Hepatocyte (in vitro differentiated cells): ENCODE measurements at regions not wholly inside any gene's neighbourhood (a gene's known extent, or its start where the extent isn't known, plus 50 kb on each side); places are given as distances from the start of the nearest gene placed in this dataset.

Experiments used
- CTCF ChIP-seq: fragments of 200-600 bp; sonication (generic); IDR thresholded peaks from 2 replicates; pipeline ENCODE4 v1.5.1; 2016; ENCODE audit warnings: antibody characterized with exemption, mild to moderate bottlenecking; ENCODE audit not compliant: poor library complexity
- EZH2phosphoT487 ChIP-seq: fragments of 200-600 bp; sonication (generic); IDR thresholded peaks from one replicate; pipeline ENCODE4 v1.6.1; 2018; ENCODE audit warnings: antibody characterized with exemption, mild to moderate bottlenecking, low read depth, moderate library complexity; ENCODE audit not compliant: unreplicated experiment, severe bottlenecking

- TF ChIP-seq CTCF (no peak), EZH2phosphoT487 (no peak)
Measured at GRCh38 chr3:66152336-66152735, 68.5 kb upstream of the SLC25A26 start.
